SH-SY5Y (cell line): ENCODE measurements at regions not wholly inside any gene's neighbourhood (a gene's known extent, or its start where the extent isn't known, plus 50 kb on each side); places are given as distances from the start of the nearest gene placed in this dataset.

Experiments used
- GATA2 ChIP-seq: IDR thresholded peaks from 2 replicates; pipeline ENCODE4 v1.6.1; 2011; ENCODE audit warnings: mild to moderate bottlenecking, low read depth, low read length
- GATA3 ChIP-seq: IDR thresholded peaks from 2 replicates; pipeline ENCODE4 v1.6.1; 2011; ENCODE audit warnings: low read depth, mild to moderate bottlenecking, low read length, moderate library complexity

DNA sequence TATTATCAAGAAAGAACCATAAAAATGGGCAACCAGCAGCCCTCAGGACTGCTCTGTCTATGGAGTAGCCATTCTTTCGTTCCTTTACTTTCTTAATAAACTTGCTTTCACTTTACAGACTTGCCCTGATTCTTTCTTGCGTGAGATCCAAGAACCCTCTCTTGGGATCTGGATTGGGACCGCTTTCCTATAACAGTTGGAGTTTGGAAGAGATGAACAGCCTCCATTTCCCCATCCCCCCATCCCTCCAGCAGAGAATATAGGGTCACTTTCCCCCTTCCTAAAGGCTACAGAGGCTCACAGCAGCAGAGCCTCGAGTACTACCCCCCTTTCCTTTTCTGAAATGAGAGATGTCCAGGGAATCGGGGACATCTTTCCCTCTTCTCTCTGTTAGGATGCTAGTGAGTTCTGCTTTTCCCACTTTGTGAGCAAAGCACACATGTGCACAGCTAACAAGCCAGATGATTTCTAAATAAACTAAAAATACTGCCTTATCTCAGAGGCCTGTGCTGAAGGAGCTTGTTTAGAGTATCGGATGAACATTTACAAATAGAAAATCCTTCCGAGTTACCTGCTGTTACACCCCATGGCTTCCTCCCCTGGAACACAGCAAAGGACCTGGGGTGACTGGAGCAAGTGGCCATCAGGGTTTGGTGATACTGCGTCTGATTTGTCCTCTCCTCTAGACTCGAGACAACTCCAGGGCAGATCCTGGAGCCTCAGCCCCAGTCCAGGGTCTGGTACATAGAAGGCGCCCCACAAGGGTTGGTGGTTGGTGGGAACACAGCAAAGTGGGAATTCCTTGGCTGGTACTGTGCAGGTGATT, 144.2 kb downstream of the SLC38A6 start:
- no peak for TF ChIP-seq GATA3
- no peak for TF ChIP-seq GATA2

DNA sequence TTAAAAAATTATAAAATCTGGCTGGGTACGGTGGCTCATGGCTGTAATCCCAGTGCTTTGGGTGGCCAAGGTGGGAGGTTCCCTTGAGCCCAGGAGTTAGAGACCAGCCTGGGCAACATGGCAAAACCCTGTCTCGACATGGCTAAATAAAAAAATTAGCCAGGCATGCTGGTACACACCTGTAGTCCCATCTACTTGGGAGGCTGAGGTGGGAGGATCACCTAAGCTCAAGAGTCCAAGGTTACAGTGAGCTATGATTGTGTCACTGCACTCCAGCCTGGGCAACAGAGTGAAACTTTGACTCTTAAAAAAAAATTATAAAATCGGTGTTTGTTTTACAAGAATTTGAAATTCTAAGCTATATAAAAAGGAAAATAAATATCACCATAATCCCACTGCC, 141.8 kb downstream of the SLC38A6 start:
- TF ChIP-seq GATA2, result no peak
- TF ChIP-seq GATA3, result no peak

DNA sequence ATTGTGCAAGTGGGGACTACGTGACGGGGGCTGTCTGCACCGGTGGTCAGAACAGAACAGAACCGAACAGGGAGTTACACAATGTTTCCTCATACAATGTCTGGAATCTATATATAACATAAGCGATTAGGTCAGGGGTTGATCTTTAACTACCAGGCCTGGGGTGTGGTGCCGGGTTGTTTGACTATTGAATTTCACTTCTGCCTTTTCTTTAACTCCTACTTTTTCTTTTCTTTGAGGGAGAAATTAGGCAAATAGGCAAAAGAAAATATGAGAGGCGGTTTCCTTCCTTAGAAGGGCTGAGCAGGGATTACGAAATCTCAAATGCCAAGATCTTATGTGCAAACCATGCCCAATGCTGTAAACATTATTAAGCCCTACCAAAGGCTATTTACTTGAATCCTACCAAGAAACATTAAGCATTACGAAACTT, 140.3 kb downstream of the SLC38A6 start:
- TF ChIP-seq GATA3 (no peak), GATA2 (no peak)

DNA sequence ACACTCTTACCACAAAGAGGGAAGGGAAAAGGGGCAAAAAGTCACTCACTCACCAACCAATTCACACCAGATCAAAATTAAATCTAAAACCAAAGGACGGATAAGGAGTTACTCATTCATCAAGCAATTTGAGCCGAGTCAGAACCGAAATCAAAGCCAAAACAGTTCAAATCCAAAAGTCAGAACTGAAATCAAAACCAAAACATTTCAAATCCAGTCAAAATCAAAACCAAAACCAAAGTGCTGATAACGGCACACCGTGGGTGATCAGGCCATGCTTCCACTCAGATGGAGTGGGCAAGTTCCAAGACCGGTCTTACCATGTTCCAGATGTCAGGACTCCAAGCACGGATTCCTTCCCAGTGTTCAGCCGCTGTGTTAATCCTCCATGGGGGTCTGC, 139.5 kb downstream of the SLC38A6 start:
- TF ChIP-seq GATA2 (no peak), GATA3 (no peak)

GRCh38 chr14:61119006-61119405, 138.0 kb downstream of the SLC38A6 start:
- TF ChIP-seq GATA3 (no peak), GATA2 (no peak)

GRCh38 chr14:61116369-61116768, 135.3 kb downstream of the SLC38A6 start:
- TF ChIP-seq GATA3 (no peak), GATA2 (no peak)

- TF ChIP-seq GATA3 (no peak), GATA2 (no peak)
These were observed 132.6 kb downstream of the SLC38A6 start for GRCh38 chr14:61113561-61114225.

GRCh38 chr14:61112506-61112905, 131.5 kb downstream of the SLC38A6 start:
- TF ChIP-seq GATA3 (no peak), GATA2 (no peak)

DNA sequence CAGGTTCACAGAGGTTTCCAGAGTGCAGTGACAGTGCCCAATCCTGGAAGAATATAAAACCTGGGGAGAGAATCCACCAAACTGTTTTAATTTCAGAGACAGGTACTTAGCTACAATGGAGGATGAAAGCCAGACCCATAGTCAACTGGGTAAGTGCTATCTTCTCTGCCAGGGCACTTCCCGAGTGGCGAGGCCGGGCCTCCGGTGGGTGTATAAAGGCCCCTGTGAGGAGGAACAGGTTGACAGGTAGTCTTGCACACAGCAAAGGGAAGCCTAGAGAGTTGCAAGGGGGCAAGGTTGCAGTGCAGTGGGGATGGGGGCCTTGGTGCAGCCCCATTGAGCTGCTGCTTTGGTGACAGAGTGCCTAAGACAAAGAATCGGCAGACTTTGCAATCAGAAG, 130.7 kb downstream of the SLC38A6 start:
- TF ChIP-seq GATA2, result no peak
- TF ChIP-seq GATA3, result no peak

GRCh38 chr14:61111209-61111665, 130.2 kb downstream of the SLC38A6 start:
- TF ChIP-seq GATA2 (no peak), GATA3 (no peak)

DNA sequence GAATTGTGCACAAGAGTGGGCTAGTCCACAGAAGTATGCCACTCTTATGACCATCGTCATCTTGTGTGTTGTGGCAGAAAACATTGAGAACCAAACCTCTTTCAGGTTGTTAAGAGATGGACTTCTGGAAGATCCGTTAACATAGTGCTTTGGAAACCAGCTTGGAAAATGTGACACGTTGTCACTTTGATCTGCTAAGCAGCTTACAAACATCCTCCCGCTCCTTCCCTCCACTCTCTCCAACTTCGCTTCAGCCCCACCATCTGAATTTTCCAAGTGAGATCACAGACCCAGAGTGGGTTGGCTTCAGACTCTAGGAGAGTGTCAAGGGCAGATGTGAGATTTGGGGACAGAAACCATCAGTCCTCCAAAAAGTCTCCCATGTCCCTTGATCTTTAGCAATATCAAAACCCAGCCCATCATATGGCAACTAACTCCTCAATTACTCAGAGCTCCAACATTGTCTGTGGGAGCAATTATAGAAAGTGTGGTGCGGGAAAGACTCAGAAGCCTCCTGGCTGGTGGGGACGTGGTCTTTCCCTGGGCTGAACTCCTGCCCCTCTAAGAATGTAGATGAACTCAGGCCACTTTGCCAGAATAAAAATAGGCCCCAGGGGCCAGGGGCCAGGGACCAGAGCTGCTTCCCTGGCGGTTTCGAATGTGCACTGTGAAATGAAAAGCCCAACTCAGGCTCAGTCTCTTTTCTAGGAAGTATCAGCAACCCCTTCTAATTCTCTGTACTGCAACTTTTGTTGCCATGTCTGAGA, 129.5 kb downstream of the SLC38A6 start:
- TF ChIP-seq GATA2 (no peak), GATA3 (no peak)

DNA sequence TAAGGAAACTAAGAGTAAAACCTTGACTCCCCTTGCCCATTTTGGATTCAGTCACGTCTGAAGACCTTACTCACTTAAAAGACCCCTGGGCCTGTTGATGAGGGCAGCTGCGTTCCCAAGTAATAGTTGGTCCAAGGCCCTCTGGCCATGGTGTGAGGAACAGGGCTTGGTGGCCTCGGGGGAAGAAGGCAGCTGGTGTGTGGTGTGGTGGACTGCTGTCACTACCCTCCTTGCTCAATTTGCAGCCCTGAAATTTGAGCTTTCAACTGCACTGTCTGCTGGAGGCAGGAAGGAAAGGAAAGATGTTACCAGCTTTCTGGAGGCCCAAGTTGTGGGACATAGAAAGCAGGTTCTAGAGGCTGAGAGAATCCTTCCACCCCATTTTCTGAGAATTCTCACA, 128.2 kb downstream of the SLC38A6 start:
- TF ChIP-seq GATA3, result no peak
- TF ChIP-seq GATA2, result no peak

DNA sequence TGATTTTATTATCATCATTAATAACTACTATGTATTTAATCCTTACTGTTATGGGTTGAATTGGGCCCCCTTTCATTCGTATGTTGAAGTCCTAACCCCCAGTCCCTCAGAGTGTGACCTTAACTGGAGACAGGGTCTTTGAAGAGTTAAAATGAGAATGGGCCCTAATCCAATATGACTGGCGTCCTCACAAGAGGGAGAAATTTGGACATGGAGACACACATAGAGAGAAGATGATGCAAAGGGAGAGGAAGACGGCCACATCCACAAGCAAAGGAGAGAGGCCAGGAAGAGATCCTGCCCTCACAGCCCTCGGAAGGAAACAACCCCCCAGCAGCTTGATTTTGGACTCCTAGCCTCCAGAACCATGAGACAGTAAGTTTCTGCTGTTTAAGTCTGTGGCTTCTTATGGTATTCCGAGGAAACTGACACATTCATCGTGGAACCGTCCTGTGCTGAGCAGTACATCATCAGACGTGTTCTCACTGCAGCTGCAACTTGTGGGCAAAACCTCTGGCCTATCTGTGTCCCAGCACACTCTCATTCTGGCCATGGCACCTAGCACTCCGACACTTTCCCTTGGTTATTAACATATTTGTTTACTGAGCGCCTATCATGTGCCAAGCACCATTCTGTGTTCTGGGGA, 127.6 kb downstream of the SLC38A6 start:
- TF ChIP-seq GATA3 (no peak), GATA2 (no peak)

- TF ChIP-seq GATA3, result no peak
- no peak for TF ChIP-seq GATA2
These were observed 126.9 kb downstream of the SLC38A6 start for GRCh38 chr14:61107869-61108493.
